Mucosa of descending colon (tissue), 3 donors: ENCODE measurements at regions not wholly inside any gene's neighbourhood (a gene's known extent, or its start where the extent isn't known, plus 50 kb on each side); places are given as distances from the start of the nearest gene placed in this dataset.

Experiments
- ATAC-seq: fragments of 200-7000 bp; cut with Tn5 transposase; one replicate; pipeline ENCODE4 v1.9.1; 2020; ENCODE audit warnings: mild to moderate bottlenecking, moderate library complexity
- DNase-seq, 3 donors: peaks; one replicate each; pipeline ENCODE4 v3.0.0-alpha.2; 2020
- H3K36me3 ChIP-seq: fragments of 200-600 bp; one replicate; pipeline ENCODE4 v1.8.0; 2021; ENCODE audit warnings: low read depth, mild to moderate bottlenecking
- H3K4me1 ChIP-seq: fragments of 200-600 bp; one replicate; pipeline ENCODE4 v1.8.0; 2021; ENCODE audit warnings: low read depth, mild to moderate bottlenecking
- H3K4me3 ChIP-seq: fragments of 200-600 bp; one replicate; pipeline ENCODE4 v1.8.0; 2021; ENCODE audit warnings: mild to moderate bottlenecking
- H3K9me3 ChIP-seq: fragments of 200-600 bp; one replicate; pipeline ENCODE4 v1.8.0; 2021; ENCODE audit warnings: mild to moderate bottlenecking
- intact Hi-C, 2 donors: fragments of 100-400 bp; cut with DNase I in 1 of 2; cut with micrococcal nuclease in 1 of 2; formaldehyde crosslinking; loops; one replicate each; pipeline versions ENCODE4 v1.11.0 to v1.11.1; 2022; cut with DNase I, micrococcal nuclease
- TF ChIP-seq, protein P1 (sequence below): fragments of 200-600 bp; IDR thresholded peaks from one replicate; pipeline ENCODE4 v1.8.0; 2022; ENCODE audit warnings: antibody characterized with exemption, mild to moderate bottlenecking
- donor health status: DM: no; HTN: no; CAD: no; lungs with moderate emphysema.
- donor health status: DM: no; HTN: no; CAD: no.
- donor health status: DM: no; HTN: yes; CAD: no.

DNA sequence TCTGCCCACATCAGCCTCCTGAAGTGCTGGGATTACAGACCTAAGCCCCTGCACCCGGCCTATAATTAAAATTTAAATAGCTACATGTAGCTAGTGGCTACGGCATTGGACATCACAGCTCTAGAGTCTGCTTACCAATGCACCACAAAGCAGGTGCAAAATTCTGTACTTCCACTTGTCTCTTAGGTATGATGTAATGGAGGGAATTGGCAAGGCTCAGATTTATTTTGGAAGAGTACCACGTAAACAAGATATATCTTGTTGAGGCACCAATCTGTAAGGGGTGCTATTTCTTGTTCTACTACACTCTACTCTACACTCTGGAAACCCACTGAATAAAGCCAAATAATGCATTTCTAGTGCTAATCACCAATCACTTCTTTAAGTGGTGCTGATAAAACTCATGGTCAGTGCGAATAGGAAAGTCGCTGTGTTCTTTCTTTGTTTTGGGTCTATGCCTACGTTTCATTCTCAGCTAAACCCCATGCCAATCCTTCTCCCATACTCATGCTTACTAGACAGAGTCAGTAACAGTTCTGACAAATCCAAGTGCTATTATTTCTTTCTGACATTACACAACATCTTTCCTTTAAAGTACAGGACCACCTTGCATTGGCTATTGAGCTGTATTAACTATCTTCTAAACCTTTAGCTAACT, 92.3 kb downstream of the GC start:
- intact Hi-C loops, result no loop called here
- TF ChIP-seq, protein P1, sequence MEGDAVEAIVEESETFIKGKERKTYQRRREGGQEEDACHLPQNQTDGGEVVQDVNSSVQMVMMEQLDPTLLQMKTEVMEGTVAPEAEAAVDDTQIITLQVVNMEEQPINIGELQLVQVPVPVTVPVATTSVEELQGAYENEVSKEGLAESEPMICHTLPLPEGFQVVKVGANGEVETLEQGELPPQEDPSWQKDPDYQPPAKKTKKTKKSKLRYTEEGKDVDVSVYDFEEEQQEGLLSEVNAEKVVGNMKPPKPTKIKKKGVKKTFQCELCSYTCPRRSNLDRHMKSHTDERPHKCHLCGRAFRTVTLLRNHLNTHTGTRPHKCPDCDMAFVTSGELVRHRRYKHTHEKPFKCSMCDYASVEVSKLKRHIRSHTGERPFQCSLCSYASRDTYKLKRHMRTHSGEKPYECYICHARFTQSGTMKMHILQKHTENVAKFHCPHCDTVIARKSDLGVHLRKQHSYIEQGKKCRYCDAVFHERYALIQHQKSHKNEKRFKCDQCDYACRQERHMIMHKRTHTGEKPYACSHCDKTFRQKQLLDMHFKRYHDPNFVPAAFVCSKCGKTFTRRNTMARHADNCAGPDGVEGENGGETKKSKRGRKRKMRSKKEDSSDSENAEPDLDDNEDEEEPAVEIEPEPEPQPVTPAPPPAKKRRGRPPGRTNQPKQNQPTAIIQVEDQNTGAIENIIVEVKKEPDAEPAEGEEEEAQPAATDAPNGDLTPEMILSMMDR, result no peak
- H3K4me3 ChIP-seq, result no peak overlapping the region
- no peaks in the 10 kb centered on the region for H3K4me1 ChIP-seq
- H3K36me3 ChIP-seq, result no peaks in the 10 kb centered on the region
- H3K9me3 ChIP-seq, result no peaks in the 10 kb centered on the region
- DNase-seq (no peak), ATAC-seq (no peak)

DNA sequence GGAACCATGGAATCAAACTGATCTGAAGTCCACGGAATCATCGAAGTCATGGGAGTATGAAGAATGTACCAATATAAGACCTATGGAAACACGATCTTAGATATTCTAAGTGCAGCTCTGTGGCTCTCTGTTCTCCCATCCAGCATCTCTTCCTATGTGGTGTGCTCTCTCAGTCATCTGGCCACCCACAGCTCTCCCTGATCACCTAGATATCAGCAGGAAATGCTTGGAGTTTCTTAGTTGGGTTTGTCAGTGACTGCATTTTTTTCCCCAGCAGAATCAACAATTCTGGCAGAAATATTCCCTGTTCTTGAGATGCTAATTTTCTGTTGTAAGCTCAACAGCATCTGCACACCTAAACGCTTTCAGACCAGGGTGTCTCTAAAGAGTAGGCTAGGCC, 94.1 kb downstream of the GC start:
- intact Hi-C loops, result no loop called here
- H3K9me3 ChIP-seq, result no peaks in the 10 kb centered on the region
- TF ChIP-seq, protein P1, result no peak
- DNase-seq (no peak), ATAC-seq (no peak)
- no peaks in the 10 kb centered on the region for H3K36me3 ChIP-seq
- H3K4me1 ChIP-seq, result no peaks in the 10 kb centered on the region
- no peak overlapping the region for H3K4me3 ChIP-seq

DNA sequence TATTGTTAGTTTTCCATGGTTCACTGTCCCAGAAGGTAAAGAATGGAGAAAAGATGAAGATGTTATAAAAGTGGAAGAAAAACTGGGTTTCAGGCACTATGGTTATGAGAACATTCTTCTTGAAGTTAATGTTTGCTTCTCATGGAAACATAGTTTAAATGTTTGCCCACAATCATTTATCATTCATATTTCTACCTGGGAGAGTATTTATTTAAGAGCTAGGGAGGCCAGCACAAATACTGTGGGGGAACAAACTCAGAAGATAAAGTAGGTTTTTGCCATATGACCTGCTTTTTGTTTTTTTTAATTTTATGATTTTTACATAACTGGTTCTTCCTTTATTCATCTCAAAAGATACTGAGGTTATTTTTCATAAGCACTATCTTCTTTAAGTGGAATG, 96.8 kb downstream of the GC start:
- no peaks in the 10 kb centered on the region for H3K4me1 ChIP-seq
- H3K4me3 ChIP-seq, result no peak overlapping the region
- ATAC-seq, result no peak
- DNase-seq, result no peak
- intact Hi-C loops, result no loop called here
- TF ChIP-seq, protein P1, result no peak
- H3K36me3 ChIP-seq, result no peaks in the 10 kb centered on the region
- H3K9me3 ChIP-seq, result no peaks in the 10 kb centered on the region

DNA sequence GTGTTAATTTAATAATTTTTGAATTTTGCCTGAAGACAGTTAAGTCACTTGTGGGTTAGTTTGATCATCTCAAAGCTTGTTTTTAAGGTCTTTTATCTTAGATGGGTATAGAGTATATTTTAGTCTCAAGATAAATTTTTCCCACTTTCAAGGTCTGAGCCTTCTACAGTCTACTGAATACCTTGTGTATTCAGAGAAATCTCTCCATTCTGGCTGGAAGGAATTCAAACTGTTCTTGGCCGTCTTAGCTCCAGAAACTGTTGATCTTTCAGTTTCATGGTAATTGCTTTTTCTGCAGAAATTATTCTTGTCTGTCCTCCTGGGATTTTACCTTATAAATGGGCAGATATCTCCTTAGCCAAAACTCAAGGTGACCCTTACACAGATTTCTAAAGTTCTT, 97.9 kb downstream of the GC start:
- intact Hi-C loops, result no loop called here
- TF ChIP-seq, protein P1, result no peak
- DNase-seq (no peak), ATAC-seq (no peak)
- no peak overlapping the region for H3K4me3 ChIP-seq
- H3K4me1 ChIP-seq, result no peaks in the 10 kb centered on the region
- no peaks in the 10 kb centered on the region for H3K9me3 ChIP-seq
- H3K36me3 ChIP-seq, result no peaks in the 10 kb centered on the region

DNA sequence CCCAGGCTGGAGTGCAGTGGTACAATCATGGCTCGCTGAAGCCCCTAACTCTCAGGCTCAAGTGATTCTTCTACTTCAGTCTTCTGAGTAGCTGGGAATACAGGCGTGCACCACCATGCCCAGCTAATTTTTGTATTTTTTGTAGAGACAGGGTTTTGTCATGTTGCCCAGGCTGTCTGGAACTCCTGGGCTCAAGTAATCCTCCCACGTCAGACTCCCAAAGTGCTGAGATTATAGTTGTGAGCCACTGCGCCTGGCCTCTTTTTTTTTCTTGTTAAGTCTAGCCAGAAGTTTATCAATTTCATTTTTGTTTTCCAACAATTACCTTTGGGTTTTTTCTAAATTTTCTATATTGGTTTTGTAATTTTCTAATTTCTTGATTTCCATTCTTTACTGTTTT, 100.6 kb downstream of the GC start:
- ATAC-seq (no peak), DNase-seq (no peak)
- Histone ChIP-seq H3K9me3 (no peaks in the 10 kb centered on the region), H3K4me3 (no peak overlapping the region), H3K36me3 (no peaks in the 10 kb centered on the region), H3K4me1 (no peaks in the 10 kb centered on the region)
- intact Hi-C loops, result no loop called here
- TF ChIP-seq, protein P1, result no peak

DNA sequence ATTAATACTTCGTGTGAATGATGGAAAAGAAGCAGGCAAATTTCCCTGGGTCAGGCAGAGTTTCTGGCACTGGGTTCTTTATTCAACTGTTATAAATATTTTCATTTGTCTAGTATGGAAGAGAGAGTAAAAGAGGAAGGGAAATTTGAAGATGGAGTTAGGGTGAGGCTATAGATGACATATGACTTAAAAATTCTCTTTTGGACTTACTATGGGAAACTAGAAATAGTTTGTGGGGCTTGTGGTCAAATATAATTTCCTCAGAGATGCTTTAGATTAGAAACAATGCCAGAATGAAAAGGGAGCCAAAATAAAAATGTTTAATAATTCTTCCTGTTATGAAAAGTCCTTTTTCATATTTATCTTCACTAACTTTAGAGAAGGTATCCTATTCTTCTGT, 103.2 kb downstream of the GC start:
- intact Hi-C loops, result no loop called here
- ATAC-seq, result no peak
- Histone ChIP-seq H3K4me3 (no peak overlapping the region), H3K36me3 (no peaks in the 10 kb centered on the region), H3K9me3 (no peaks in the 10 kb centered on the region), H3K4me1 (no peaks in the 10 kb centered on the region)
- TF ChIP-seq, protein P1, result no peak
- no peak for DNase-seq
